ENCODE measurements at regions not wholly inside any gene's neighbourhood (a gene's known extent, or its start where the extent isn't known, plus 50 kb on each side); places are given as distances from the start of the nearest gene placed in this dataset.

DNA sequence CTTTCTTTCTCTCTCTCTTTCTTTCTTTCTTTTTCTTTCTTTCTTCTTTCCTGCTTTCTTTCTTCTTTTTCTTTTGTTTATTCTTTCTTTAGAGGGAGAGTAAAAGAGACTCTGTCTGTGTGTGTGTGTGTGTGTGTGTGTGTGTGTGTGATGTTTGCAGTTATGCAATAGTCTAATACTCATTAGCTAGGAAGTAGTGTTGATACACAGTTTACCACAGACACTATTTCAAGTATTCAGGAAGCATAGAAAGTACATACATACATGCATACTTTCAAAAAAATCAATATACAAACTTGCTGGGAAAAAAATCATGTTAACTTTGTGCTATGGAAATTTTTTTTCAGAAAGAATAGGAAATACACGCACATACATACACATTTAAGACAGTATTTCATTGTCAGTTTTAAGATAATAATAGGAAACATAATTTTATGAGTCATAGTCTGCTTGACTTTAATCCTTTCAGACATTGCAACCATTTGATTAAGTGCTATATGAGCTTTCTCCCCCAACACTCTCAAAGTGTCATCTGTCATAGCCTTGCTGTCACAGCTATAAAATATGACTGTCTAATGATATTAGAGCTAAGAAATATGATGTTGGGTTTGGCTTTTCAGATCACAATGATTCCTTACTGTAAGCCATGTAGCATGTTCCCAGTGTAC, 74.9 kb upstream of the EPHA3 start:
- no peak for TF ChIP-seq CTCF (IDR thresholded peaks at IDR 0.05)
- TF ChIP-seq POLR2A (IDR thresholded peaks at IDR 0.05): no peak

All from uterus (tissue), 2 donors.